ENCODE measurements at regions not wholly inside any gene's neighbourhood (a gene's known extent, or its start where the extent isn't known, plus 50 kb on each side); places are given as distances from the start of the nearest gene placed in this dataset.

GRCh38 chr13:50453188-50453587 lies 390.3 kb downstream of the DLEU7 start:
- CTCF ChIA-PET: no interaction called here
- no peak for DNase-seq (ENCODE audit: extremely low spot score)
- POLR2A ChIA-PET: no interaction called here
- TF ChIP-seq, protein P1, sequence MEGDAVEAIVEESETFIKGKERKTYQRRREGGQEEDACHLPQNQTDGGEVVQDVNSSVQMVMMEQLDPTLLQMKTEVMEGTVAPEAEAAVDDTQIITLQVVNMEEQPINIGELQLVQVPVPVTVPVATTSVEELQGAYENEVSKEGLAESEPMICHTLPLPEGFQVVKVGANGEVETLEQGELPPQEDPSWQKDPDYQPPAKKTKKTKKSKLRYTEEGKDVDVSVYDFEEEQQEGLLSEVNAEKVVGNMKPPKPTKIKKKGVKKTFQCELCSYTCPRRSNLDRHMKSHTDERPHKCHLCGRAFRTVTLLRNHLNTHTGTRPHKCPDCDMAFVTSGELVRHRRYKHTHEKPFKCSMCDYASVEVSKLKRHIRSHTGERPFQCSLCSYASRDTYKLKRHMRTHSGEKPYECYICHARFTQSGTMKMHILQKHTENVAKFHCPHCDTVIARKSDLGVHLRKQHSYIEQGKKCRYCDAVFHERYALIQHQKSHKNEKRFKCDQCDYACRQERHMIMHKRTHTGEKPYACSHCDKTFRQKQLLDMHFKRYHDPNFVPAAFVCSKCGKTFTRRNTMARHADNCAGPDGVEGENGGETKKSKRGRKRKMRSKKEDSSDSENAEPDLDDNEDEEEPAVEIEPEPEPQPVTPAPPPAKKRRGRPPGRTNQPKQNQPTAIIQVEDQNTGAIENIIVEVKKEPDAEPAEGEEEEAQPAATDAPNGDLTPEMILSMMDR (IDR thresholded peaks at IDR 0.05; ENCODE audit: control extremely low read depth, extremely low read depth, low read depth, missing control alignments): no peak

DNA sequence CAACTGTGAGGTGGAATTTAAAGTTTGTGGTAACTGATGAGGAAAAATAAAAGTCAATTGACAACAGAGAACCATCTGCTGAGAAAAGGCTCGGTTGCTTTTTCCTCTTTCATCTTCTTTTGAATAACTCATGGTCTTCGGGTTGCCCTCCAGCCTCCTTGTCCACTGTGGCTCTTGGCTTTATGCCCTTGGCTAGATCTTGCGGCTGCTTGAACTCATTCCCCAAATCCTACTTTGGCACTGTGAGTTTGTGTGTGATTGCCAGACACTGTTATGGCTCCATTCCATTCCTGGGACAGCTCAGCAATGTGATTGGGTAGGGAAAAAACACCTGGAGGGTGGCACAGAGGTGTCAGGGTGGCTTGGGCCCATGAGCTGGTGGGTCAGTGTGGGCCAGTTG lies 387.4 kb downstream of the DLEU7 start:
- TF ChIP-seq, protein P1 (IDR thresholded peaks at IDR 0.05; ENCODE audit: control extremely low read depth, extremely low read depth, low read depth, missing control alignments): no peak
- ChIA-PET CTCF (interaction anchor here (1.2 kb wide), 1 partner anchor 10 kb away, joined by 3 read pairs; no protein-coding TSS in a partner anchor), POLR2A (no interaction called here)
- no peak for DNase-seq (ENCODE audit: extremely low spot score)

DNA sequence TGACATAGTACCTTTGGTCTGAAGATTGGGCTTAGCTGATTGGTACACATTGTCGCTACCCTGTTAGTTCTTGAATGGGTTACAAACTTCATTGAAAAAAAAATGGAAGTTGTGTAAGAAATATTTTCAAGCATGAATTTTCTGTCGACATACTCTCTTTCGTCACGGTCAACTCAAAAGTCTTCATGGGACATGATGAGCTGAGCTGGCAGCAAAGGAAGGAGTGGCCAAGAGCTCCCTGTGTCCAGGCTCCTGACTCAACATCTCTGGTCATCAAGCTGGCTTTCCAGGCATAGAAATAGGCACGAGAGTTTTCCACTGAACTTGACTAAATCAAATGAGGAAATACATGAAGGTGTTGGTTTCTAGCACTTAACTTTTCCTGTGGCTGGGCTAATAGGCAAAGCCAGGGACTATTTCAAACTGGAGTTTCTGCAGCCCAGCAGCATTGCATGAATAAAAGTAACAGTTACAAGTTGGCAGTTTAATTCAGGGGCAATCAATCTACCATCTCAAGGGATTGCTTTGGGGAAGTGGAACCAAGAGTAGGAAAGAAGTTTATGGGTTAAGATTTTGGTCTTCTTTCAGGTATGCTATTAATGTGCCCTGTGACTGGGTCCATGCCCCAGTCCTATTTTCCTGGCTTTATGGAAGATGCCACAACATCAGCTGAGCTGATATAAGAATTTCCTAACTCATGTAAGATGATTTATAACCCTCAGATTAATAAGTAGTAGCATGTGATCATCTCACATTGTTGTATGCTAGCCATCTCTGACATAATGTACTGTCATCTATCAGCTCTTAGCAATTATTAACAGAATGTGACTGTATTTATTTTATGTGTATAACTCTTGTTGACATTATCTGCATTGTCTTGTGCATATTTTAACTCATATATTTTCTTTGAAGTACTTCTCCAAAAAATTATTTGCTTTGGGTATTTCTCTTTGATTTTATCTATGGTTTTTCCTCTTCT lies 385.8 kb downstream of the DLEU7 start:
- ChIA-PET POLR2A (no interaction called here), CTCF (no interaction called here)
- no peak for DNase-seq (ENCODE audit: extremely low spot score)
- TF ChIP-seq, protein P1 (IDR thresholded peaks at IDR 0.05; ENCODE audit: control extremely low read depth, extremely low read depth, low read depth, missing control alignments): no peak

DNA sequence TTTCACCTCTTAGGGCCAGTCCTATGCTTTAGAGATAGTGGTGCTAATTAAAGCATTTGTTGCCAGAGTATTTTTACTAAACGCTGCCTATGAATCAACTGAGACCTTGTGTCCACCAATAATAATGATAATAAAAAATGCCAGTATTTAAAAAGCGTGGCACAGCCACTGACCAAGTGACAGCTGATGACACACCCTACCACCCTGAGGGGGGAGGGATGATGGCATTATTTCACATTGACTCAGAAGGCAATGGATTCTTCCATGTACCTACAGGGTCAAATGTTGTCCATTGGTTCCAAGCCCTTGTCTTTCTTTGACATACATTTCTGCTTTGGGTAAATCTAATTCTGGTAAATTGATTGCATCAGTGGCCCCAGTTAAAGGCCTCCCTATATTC lies 384.4 kb downstream of the DLEU7 start:
- ChIA-PET POLR2A (no interaction called here), CTCF (interaction anchor here (1.1 to 1.5 kb wide), 2 partner anchors 14 to 177 kb away, joined by 3 read pairs; no protein-coding TSS in a partner anchor)
- TF ChIP-seq, protein P1 (IDR thresholded peaks at IDR 0.05; ENCODE audit: control extremely low read depth, extremely low read depth, low read depth, missing control alignments): no peak
- DNase-seq (ENCODE audit: extremely low spot score): no peak

DNA sequence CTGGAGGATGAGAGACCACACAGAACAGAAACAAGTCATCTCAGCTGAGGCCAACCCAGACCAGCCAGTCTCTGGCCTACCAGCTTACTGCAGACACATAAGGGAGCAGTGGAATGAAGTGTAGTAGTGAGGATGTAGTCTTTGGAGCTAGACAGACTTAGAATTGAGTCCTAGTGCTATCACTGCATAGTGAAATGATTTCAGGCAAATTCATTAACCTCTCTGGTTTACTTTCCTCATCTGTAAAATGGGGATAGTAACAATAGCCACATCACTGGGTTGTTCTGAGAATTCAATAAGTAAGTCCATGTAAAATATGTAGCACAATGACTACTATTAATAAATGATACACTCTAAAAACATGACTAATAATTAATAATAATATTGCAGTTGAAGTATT lies 383.8 kb downstream of the DLEU7 start:
- ChIA-PET POLR2A (no interaction called here), CTCF (interaction anchor here (1.1 to 1.5 kb wide), 2 partner anchors 14 to 176 kb away, joined by 3 read pairs; no protein-coding TSS in a partner anchor)
- TF ChIP-seq, protein P1 (IDR thresholded peaks at IDR 0.05; ENCODE audit: control extremely low read depth, extremely low read depth, low read depth, missing control alignments): no peak
- DNase-seq (ENCODE audit: extremely low spot score): no peak

- no peak for DNase-seq (ENCODE audit: extremely low spot score)
- CTCF ChIA-PET: interaction anchor here (1.5 kb wide), 1 partner anchor 13 kb away, joined by 3 read pairs; no protein-coding TSS in a partner anchor
- TF ChIP-seq, protein P1 (IDR thresholded peaks at IDR 0.05; ENCODE audit: control extremely low read depth, extremely low read depth, low read depth, missing control alignments): no peak
- POLR2A ChIA-PET: no interaction called here
These were observed 383.1 kb downstream of the DLEU7 start for GRCh38 chr13:50460358-50460757.
